HL-60 (cell line): ENCODE measurements at regions not wholly inside any gene's neighbourhood (a gene's known extent, or its start where the extent isn't known, plus 50 kb on each side); places are given as distances from the start of the nearest gene placed in this dataset.

Source experiments
- DNase-seq, 2 experiments: peaks; one replicate each; pipeline ENCODE4 v3.0.0-alpha.2; 2010 to 2020; ENCODE audit warnings: low read depth in 1 of 2, low spot score in 1 of 2
- H3K27ac ChIP-seq: fragments of 250-450 bp; sonication (Bioruptor Pico); replicated peaks from 2 replicates; pipeline ENCODE4 v1.5.1; 2020; ENCODE audit warnings: mild to moderate bottlenecking, moderate library complexity
- H3K27me3 ChIP-seq: fragments of 250-450 bp; sonication (Bioruptor Pico); 2 replicates; pipeline ENCODE4 v1.5.1; 2021; ENCODE audit warnings: mild to moderate bottlenecking, moderate library complexity; ENCODE audit not compliant: insufficient read depth, poor library complexity, severe bottlenecking
- H3K4me3 ChIP-seq: replicated peaks from 2 replicates; pipeline ENCODE4 v1.5.1; 2011; ENCODE audit warnings: mild to moderate bottlenecking, control low read depth, low read length; ENCODE audit not compliant: insufficient read depth
- CTCF ChIP-seq: IDR thresholded peaks from one replicate; pipeline ENCODE4 v1.5.1; 2011; ENCODE audit warnings: low read length, control low read depth, inconsistent platforms; ENCODE audit not compliant: insufficient read depth
- GABPA ChIP-seq: IDR thresholded peaks from 2 replicates; pipeline ENCODE4 v1.6.1; 2012; ENCODE audit warnings: low read depth
- POLR2AphosphoS5 ChIP-seq: IDR thresholded peaks from 2 replicates; pipeline ENCODE4 v1.6.1; 2012; ENCODE audit warnings: low read depth
- REST ChIP-seq: IDR thresholded peaks from 2 replicates; pipeline ENCODE4 v1.6.1; 2012; ENCODE audit warnings: low read depth; ENCODE audit not compliant: insufficient replicate concordance
- SPI1 ChIP-seq: IDR thresholded peaks from 2 replicates; pipeline ENCODE4 v1.6.1; 2012; ENCODE audit warnings: low read depth, mild to moderate bottlenecking, borderline replicate concordance

GRCh38 chr16:26664086-26664485 is 402.6 kb upstream of the C16orf82 start:
- TF ChIP-seq REST (no peak), GABPA (no peak), CTCF (no peak), POLR2AphosphoS5 (no peak), SPI1 (no peak)
- no peak overlapping the region for H3K27ac ChIP-seq
- no peak overlapping the region for H3K4me3 ChIP-seq
- peaks cover 2% of the 10 kb centered on the region for H3K27me3 ChIP-seq
- DNase-seq = no peak

- TF ChIP-seq GABPA (no peak), POLR2AphosphoS5 (no peak), REST (no peak), CTCF (no peak), SPI1 (no peak)
- Histone ChIP-seq H3K4me3 (no peak overlapping the region), H3K27ac (no peak overlapping the region), H3K27me3 (peaks cover 2% of the 10 kb centered on the region)
- no peak for DNase-seq
Measured at GRCh38 chr16:26665166-26665939, 401.4 kb upstream of the C16orf82 start.

GRCh38 chr16:26666486-26666885 is 400.2 kb upstream of the C16orf82 start:
- no peak overlapping the region for H3K4me3 ChIP-seq
- DNase-seq = no peak
- H3K27me3 ChIP-seq = no peaks in the 10 kb centered on the region
- TF ChIP-seq GABPA (no peak), POLR2AphosphoS5 (no peak), CTCF (no peak)
- no peak overlapping the region for H3K27ac ChIP-seq

- TF ChIP-seq SPI1 (no peak), CTCF (no peak), GABPA (no peak), REST (no peak), POLR2AphosphoS5 (no peak)
- Histone ChIP-seq H3K27me3 (no peaks in the 10 kb centered on the region), H3K27ac (no peak overlapping the region), H3K4me3 (no peak overlapping the region)
- no peak for DNase-seq
Measured at GRCh38 chr16:26667307-26667706, 399.4 kb upstream of the C16orf82 start.
